ENCODE measurements at regions not wholly inside any gene's neighbourhood (a gene's known extent, or its start where the extent isn't known, plus 50 kb on each side); places are given as distances from the start of the nearest gene placed in this dataset.

GRCh38 chr6:97653517-97653916 lies 370.5 kb upstream of the MMS22L start:
- Histone ChIP-seq H3K4ac (replicated peaks; ENCODE audit: insufficient read length, low read depth, low read length) (no peak overlapping the region), H3K36me3 (ENCODE audit: control insufficient read depth in 2 of 4, insufficient read depth in 4 of 4, low read length in 3 of 4) (no peaks in the 10 kb centered on the region), H3K4me1 (replicated peaks in 1 of 4; ENCODE audit: control insufficient read depth in 3 of 4, insufficient read depth in 4 of 4, low read length in 3 of 4) (no peaks in the 10 kb centered on the region), H4K8ac (ENCODE audit: extremely low read depth, insufficient read depth, low read length) (no peak overlapping the region), H3K56ac (replicated peaks; ENCODE audit: insufficient read length, low read depth, low read length) (no peak overlapping the region), H3K4me2 (ENCODE audit: insufficient read depth in 1 of 2, low read depth in 2 of 2, low read length in 2 of 2) (no peak overlapping the region), H3K23ac (ENCODE audit: insufficient read length) (no peak overlapping the region), H3K79me1 (ENCODE audit: low read depth, low read length) (no peaks in the 10 kb centered on the region), H2BK5ac (ENCODE audit: low read depth, low read length) (no peak overlapping the region), H3K18ac (ENCODE audit: extremely low read depth, low read length) (no peak overlapping the region), H3K9me3 (ENCODE audit: insufficient read depth in 2 of 2, low read depth in 1 of 2, low read length in 1 of 2) (no peaks in the 10 kb centered on the region), H3K14ac (ENCODE audit: insufficient read length) (no peak overlapping the region), H3K9ac (replicated peaks in 1 of 4; ENCODE audit: extremely low read depth in 1 of 4, low read depth in 3 of 4, low read length in 3 of 4) (no peak overlapping the region), H4K5ac (ENCODE audit: insufficient read length, low read depth, low read length) (no peak overlapping the region), H2BK15ac (ENCODE audit: low read length) (no peak overlapping the region), H3K4me3 (ENCODE audit: extremely low read depth in 1 of 4, insufficient read depth in 2 of 4, low read depth in 3 of 4, low read length in 4 of 4) (no peak overlapping the region), H4K91ac (replicated peaks; ENCODE audit: insufficient read length, low read length) (no peak overlapping the region), H2AK5ac (ENCODE audit: low read depth, low read length) (no peak overlapping the region), H2BK120ac (replicated peaks; ENCODE audit: low read depth, low read length) (no peak overlapping the region), H3K79me2 (ENCODE audit: control insufficient read depth in 1 of 2, insufficient read depth in 2 of 2, low read length in 2 of 2) (no peaks in the 10 kb centered on the region), H2AFZ (ENCODE audit: low read length) (no peak overlapping the region), H4K20me1 (replicated peaks in 1 of 2; ENCODE audit: control insufficient read depth in 1 of 2, insufficient read depth in 2 of 2, low read length in 2 of 2) (no peaks in the 10 kb centered on the region), H3K23me2 (ENCODE audit: low read depth, low read length) (no peaks in the 10 kb centered on the region), H3K27me3 (replicated peaks in 1 of 4; ENCODE audit: control insufficient read depth in 3 of 4, extremely low read depth in 1 of 4, insufficient read depth in 3 of 4, low read length in 3 of 4) (no peaks in the 10 kb centered on the region), H2BK12ac (ENCODE audit: low read depth, low read length) (no peak overlapping the region), H3K27ac (ENCODE audit: low read depth, low read length) (no peak overlapping the region), H2BK20ac (ENCODE audit: low read length) (no peak overlapping the region)
- DNase-seq (ENCODE audit: low read depth in 1 of 2, low spot score in 2 of 2) (no peak), FAIRE-seq (no peak)
- ChIA-PET POLR2A (ENCODE audit: partially characterized antibody) (no interaction called here), CTCF (ENCODE audit: partially characterized antibody) (no interaction called here)
- TF ChIP-seq SAP30 (IDR thresholded peaks at IDR 0.05; ENCODE audit: insufficient read depth, insufficient replicate concordance, low read length) = no peak
